Stomach (tissue), 4 donors: ENCODE measurements at regions not wholly inside any gene's neighbourhood (a gene's known extent, or its start where the extent isn't known, plus 50 kb on each side); places are given as distances from the start of the nearest gene placed in this dataset.

ENCODE experiments used
- POLR2A ChIP-seq, 4 donors: fragments of 450-650 bp; IDR thresholded peaks; one replicate each; pipeline ENCODE4 v1.6.1; 2016; ENCODE audit warnings: antibody characterized with exemption in 4 of 4, control low read depth in 2 of 4, mild to moderate bottlenecking in 1 of 4, moderate library complexity in 1 of 4
- POLR2AphosphoS5 ChIP-seq, 3 donors: sonication (generic); formaldehyde crosslinking; IDR thresholded peaks; one replicate each; pipeline ENCODE4 v1.6.1; 2016; ENCODE audit warnings: antibody characterized with exemption in 3 of 3
- TF ChIP-seq, protein P1 (sequence below), 7 experiments: fragments of 450-650 bp in 4 of 7; fragments of 200-600 bp in 3 of 7; sonication (generic) in 3 of 7; IDR thresholded peaks; one replicate each; pipeline ENCODE4 v1.5.1; 2016 to 2019; ENCODE audit warnings: antibody characterized with exemption in 7 of 7, control low read depth in 2 of 7, mild to moderate bottlenecking in 1 of 7

DNA sequence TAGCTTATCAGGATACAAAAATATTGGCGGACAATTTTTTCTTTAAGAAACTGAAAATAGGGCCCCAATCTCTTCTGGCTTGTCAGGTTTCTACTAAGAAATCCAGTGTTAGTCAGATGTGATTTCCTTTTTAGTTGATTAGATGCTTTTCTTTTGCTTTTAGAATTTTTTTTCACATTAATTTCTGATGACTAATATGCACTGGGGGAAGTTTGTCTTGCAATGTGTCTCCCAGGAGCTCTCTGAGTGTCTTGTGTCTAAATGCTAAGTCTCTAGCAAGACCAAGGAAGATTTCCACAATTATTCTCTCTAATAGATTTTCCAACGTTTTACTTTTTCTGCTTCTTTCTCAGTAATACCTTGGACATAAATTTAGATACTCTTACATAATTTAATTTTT lies 559.8 kb upstream of the TYRP1 start:
- TF ChIP-seq, protein P1, sequence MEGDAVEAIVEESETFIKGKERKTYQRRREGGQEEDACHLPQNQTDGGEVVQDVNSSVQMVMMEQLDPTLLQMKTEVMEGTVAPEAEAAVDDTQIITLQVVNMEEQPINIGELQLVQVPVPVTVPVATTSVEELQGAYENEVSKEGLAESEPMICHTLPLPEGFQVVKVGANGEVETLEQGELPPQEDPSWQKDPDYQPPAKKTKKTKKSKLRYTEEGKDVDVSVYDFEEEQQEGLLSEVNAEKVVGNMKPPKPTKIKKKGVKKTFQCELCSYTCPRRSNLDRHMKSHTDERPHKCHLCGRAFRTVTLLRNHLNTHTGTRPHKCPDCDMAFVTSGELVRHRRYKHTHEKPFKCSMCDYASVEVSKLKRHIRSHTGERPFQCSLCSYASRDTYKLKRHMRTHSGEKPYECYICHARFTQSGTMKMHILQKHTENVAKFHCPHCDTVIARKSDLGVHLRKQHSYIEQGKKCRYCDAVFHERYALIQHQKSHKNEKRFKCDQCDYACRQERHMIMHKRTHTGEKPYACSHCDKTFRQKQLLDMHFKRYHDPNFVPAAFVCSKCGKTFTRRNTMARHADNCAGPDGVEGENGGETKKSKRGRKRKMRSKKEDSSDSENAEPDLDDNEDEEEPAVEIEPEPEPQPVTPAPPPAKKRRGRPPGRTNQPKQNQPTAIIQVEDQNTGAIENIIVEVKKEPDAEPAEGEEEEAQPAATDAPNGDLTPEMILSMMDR (IDR thresholded peaks at IDR 0.05) = no peak
- TF ChIP-seq POLR2A (IDR thresholded peaks at IDR 0.05) = no peak
- no peak for TF ChIP-seq POLR2AphosphoS5 (IDR thresholded peaks at IDR 0.05)
